ENCODE measurements at regions not wholly inside any gene's neighbourhood (a gene's known extent, or its start where the extent isn't known, plus 50 kb on each side); places are given as distances from the start of the nearest gene placed in this dataset.

- Histone ChIP-seq H3K27me3 (no peaks in the 10 kb centered on the region), H3K4me3 (no peak overlapping the region), H3K4me1 (no peaks in the 10 kb centered on the region), H3K27ac (no peak overlapping the region), H3K36me3 (no peaks in the 10 kb centered on the region), H3K9me3 (no peaks in the 10 kb centered on the region)
- TF ChIP-seq CTCF (IDR thresholded peaks at IDR 0.05), result no peak
- DNase-seq (ENCODE audit: low spot score), result no peak
Measured at GRCh38 chr13:107119989-107120881, 552.3 kb upstream of the ARGLU1 start.

- no peak for DNase-seq (ENCODE audit: low spot score)
- H3K9me3 ChIP-seq, result no peaks in the 10 kb centered on the region
Measured at GRCh38 chr13:107118506-107118905, 550.6 kb upstream of the ARGLU1 start.

GRCh38 chr13:107117327-107118012 is 549.5 kb upstream of the ARGLU1 start:
- no peak overlapping the region for H3K4me3 ChIP-seq
- TF ChIP-seq CTCF (IDR thresholded peaks at IDR 0.05), result no peak
- no peaks in the 10 kb centered on the region for H3K9me3 ChIP-seq
- no peaks in the 10 kb centered on the region for H3K36me3 ChIP-seq
- DNase-seq (ENCODE audit: low spot score), result no peak
- H3K27ac ChIP-seq, result no peak overlapping the region
- no peaks in the 10 kb centered on the region for H3K27me3 ChIP-seq
- H3K4me1 ChIP-seq, result no peaks in the 10 kb centered on the region

More at GRCh38 chr13:107118506-107118905, 550.6 kb upstream of the ARGLU1 start:
- Histone ChIP-seq H3K4me3 (no peak overlapping the region), H3K27ac (no peak overlapping the region), H3K36me3 (no peaks in the 10 kb centered on the region), H3K4me1 (no peaks in the 10 kb centered on the region), H3K27me3 (no peaks in the 10 kb centered on the region)
- TF ChIP-seq CTCF (IDR thresholded peaks at IDR 0.05), result no peak

GRCh38 chr13:107113387-107113786 is 545.5 kb upstream of the ARGLU1 start:
- TF ChIP-seq CTCF (IDR thresholded peaks at IDR 0.05), result no peak
- H3K4me3 ChIP-seq, result no peak overlapping the region

GRCh38 chr13:107111248-107111647 is 543.3 kb upstream of the ARGLU1 start:
- H3K4me1 ChIP-seq, result no peaks in the 10 kb centered on the region
- H3K9me3 ChIP-seq, result peaks cover 0 to 15% of the 10 kb centered on the region in 2 donors
- no peak for DNase-seq (ENCODE audit: low spot score)
- no peaks in the 10 kb centered on the region for H3K27me3 ChIP-seq
- no peak overlapping the region for H3K27ac ChIP-seq
- no peak overlapping the region for H3K4me3 ChIP-seq
- no peaks in the 10 kb centered on the region for H3K36me3 ChIP-seq
- TF ChIP-seq CTCF (IDR thresholded peaks at IDR 0.05), result no peak

More at GRCh38 chr13:107113387-107113786, 545.5 kb upstream of the ARGLU1 start:
- peaks cover 0 to 15% of the 10 kb centered on the region in 2 donors for H3K9me3 ChIP-seq
- H3K36me3 ChIP-seq, result no peaks in the 10 kb centered on the region
- H3K27me3 ChIP-seq, result no peaks in the 10 kb centered on the region
- no peak for DNase-seq (ENCODE audit: low spot score)
- H3K4me1 ChIP-seq, result no peaks in the 10 kb centered on the region
- H3K27ac ChIP-seq, result no peak overlapping the region
